ENCODE measurements at regions not wholly inside any gene's neighbourhood (a gene's known extent, or its start where the extent isn't known, plus 50 kb on each side); places are given as distances from the start of the nearest gene placed in this dataset.

- TF ChIP-seq POLR2AphosphoS5 (IDR thresholded peaks at IDR 0.05; ENCODE audit: borderline replicate concordance, low read depth, low read length): no peak
- TF ChIP-seq EZH2 (IDR thresholded peaks at IDR 0.05): no peak
- no peak for TF ChIP-seq FOXP2 (optimal IDR thresholded peaks at IDR 0.05; ENCODE audit: control extremely low read depth, extremely low read length, insufficient read depth)
Measured at GRCh38 chr6:113529196-113529595, 327.9 kb upstream of the MARCKS start.

All from SK-N-MC (cell line).